KBM-7 (cell line): ENCODE measurements at regions not wholly inside any gene's neighbourhood (a gene's known extent, or its start where the extent isn't known, plus 50 kb on each side); places are given as distances from the start of the nearest gene placed in this dataset.

Experiments used
- DNase-seq: peaks from one replicate; pipeline ENCODE4 v3.0.0-alpha.2; 2015
- in situ Hi-C: fragments of 300-500 bp; cut with MboI; formaldehyde crosslinking; loops from 2 replicates; pipeline ENCODE4 v1.14.3; 2020; ENCODE audit warnings: low sequenced_read_pairs, low pct_unique_long_range_greater_than_20kb, mixed read lengths

- DNase-seq: no peak
- in situ Hi-C loops: loop anchor here (25.0 kb wide), 1 partner anchor 484 kb away; the partner anchor contains the start of gene WNT9A
These were observed 109.6 kb upstream of the ZNF678 start for GRCh38 chr1:227453631-227454355.

- in situ Hi-C loops: loop anchor here (25.0 kb wide), 1 partner anchor 485 kb away; the partner anchor contains the start of gene WNT9A
- DNase-seq: no peak
These were observed 111.4 kb upstream of the ZNF678 start for GRCh38 chr1:227451954-227452353.

DNA sequence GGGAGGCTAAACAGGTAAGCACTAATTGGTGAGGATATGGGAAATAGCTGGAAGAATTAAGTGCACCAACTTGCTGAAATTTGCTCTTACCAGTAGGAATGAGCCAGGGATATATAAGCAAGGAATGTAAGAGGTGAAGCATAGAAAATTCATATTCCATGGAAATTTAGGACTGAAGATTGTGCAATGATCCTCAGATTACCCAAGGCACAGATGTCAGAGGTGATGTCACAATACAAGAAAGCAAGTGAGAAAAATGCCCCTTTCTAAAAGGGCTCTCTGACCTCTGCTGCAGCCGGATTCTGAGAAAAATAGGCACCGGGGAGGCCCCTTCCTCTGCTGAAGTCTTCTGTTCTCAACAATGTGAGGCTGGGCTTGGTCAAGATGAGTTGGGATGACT lies 112.3 kb upstream of the ZNF678 start:
- in situ Hi-C loops: loop anchor here (25.0 kb wide), 1 partner anchor 486 kb away; the partner anchor contains the start of gene WNT9A
- DNase-seq: no peak

- no peak for DNase-seq
- in situ Hi-C loops: loop anchor here (25.0 kb wide), 1 partner anchor 487 kb away; the partner anchor contains the start of gene WNT9A
These were observed 112.9 kb upstream of the ZNF678 start for GRCh38 chr1:227450489-227450888.

DNA sequence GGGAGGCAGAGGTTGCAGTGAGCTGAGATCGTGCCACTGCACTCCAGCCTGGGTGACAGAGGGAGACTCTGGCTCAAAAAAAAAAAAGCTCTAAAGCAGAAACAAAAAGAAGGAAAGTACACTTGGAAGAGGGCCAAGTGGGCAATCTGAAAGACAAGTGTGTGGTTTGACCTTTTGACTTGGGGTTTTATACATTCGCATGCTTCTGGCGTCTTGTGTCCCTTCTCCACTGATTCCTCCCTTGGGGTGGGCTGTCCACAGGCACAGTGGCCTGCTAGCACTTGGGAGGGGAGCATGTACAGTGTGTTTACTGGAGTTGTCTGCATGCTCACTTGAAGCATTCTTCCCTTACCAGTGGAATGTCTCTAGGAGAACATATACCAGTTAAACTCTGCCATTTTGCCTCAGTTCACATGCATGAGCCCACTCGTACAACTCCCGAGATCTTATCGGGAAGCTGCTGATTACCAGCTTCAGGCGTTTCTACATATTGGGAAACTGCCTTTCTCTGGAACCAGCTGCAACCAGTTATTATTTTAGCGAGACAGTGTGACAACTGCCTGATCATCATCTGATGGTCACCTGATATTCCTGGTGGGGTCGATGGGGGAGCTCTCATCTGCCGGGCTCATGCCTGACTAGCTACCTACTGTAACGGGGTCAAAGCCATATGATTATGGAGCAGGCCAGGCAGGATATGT lies 113.5 kb upstream of the ZNF678 start:
- peak; percentile 18 for DNase-seq
- in situ Hi-C loops: loop anchor here (25.0 kb wide), 2 partner anchors 487 to 838 kb away; partner anchors contain the start of gene WNT9A

DNA sequence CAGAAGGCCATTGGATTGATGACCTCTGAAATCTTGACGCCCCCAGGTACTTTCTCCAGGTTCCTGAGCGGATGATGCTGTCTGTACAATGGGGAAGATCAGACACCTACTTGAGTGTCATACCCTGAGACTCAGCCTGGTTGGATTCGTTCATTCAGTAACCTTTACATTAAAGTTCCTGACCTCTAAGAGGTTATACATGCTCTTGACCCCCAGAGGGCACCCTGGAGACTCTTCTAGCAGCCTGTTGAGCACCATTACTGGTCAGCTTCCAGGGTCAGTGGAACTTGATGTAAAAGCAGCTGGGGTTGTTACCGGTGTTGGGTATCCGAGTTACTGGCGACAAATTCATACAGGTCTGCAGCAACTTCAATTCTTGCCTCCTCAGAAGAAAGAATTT lies 114.3 kb upstream of the ZNF678 start:
- peak; percentile 47 for DNase-seq
- in situ Hi-C loops: loop anchor here (25.0 kb wide), 1 partner anchor 837 kb away; no protein-coding TSS in a partner anchor

GRCh38 chr1:227447531-227447990 lies 115.8 kb upstream of the ZNF678 start:
- in situ Hi-C loops: loop anchor here (25.0 kb wide), 1 partner anchor 835 kb away; no protein-coding TSS in a partner anchor
- DNase-seq: no peak

- in situ Hi-C loops: loop anchor here (25.0 kb wide), 1 partner anchor 833 kb away; no protein-coding TSS in a partner anchor
- DNase-seq: no peak
These were observed 117.6 kb upstream of the ZNF678 start for GRCh38 chr1:227445746-227446145.

DNA sequence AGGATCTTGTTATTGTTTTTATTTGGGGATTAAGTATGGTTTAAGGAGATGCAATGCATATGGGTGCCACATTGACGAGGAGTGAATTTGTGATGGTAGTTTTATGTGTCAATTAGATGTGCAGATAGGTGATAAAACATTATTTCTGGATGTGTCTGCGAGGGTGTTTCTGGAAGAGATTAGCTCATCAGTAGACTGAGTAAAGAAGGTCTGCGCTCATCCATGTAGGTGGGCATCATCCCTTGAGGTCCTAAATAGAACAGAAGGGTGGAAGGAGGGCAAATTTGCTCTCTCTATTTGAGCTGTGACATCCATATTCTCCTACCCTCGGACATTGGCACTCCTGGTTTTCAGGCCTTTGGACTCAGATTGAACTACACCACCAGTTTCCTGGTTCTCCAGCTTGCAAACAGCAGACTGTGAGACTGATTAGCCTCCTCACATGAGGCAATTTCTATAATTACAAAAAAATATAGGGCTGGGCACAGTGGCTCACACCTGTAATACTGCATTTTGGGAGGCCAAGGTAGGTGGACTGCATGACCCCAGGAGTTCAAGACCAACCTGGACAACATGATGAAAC lies 118.2 kb upstream of the ZNF678 start:
- in situ Hi-C loops: loop anchor here (25.0 kb wide), 1 partner anchor 833 kb away; no protein-coding TSS in a partner anchor
- DNase-seq: no peak

- in situ Hi-C loops: loop anchor here (25.0 kb wide), 1 partner anchor 828 kb away; no protein-coding TSS in a partner anchor
These were observed 121.9 kb upstream of the CDC42BPA start for GRCh38 chr1:227440182-227440581.

DNA sequence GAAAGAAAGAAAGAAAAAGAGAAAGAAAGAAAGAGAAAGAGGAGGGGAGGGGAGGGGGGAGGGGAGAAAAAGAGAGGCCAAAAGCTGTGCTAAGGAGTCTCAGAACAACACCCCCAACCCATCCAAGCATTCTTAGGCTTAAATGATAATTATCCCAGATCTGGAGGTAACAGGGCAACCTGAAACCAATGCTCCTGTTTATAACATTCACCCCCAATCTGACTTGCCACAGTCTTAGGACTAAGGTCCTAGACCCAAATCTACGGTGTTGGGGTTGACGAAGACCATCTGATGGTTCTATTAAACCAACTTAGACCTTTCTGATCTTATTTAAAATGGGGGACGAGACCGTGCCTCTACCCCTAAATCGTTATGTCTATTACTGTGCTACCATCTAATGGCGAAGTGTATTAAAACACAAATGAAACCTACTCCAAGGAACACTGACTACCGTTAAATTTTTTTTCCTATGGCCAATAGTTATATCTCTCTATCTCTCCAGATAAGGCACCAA lies 119.3 kb upstream of the CDC42BPA start:
- peak; percentile 70 for DNase-seq
- in situ Hi-C loops: loop anchor here (25.0 kb wide), 1 partner anchor 825 kb away; no protein-coding TSS in a partner anchor

More at GRCh38 chr1:227440182-227440581, 121.9 kb upstream of the CDC42BPA start:
- no peak for DNase-seq

- DNase-seq: no peak
- in situ Hi-C loops: loop anchor here (25.0 kb wide), 1 partner anchor 823 kb away; no protein-coding TSS in a partner anchor
These were observed 116.6 kb upstream of the CDC42BPA start for GRCh38 chr1:227434808-227435444.

DNA sequence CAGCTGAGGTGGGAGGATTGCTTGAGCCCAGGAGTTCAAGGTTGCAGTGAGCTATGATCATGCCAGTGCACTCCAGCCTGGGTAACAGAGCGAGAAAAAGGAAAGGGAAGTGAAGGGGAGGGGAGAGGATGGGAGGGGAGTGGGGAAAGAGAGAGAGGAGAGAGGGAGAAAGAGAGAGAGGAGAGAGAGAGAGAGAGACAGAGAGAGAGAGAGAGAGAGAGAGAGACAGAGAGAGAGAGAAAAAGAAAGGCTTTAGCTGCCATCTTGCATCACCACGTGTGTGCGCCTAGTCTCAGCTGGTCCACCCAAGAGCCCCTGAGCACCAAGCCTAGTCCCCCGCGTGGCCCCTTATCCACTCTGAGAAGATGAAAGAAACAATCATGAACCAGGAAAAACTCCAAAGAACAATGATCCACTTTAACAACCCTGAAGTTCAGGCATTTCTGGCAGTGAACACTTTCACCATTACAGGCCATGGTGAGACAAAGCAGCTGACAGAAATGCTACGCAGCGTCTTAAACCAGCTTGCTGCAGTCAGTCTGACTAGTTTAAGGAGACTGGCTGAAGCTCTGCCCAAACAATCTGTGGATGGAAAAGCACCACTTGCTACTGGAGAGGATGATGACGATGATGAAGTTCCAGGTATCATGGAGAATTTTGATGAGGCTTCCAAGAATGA lies 115.5 kb upstream of the CDC42BPA start:
- in situ Hi-C loops: loop anchor here (25.0 kb wide), 1 partner anchor 822 kb away; no protein-coding TSS in a partner anchor
- no peak for DNase-seq

- no peak for DNase-seq
- in situ Hi-C loops: loop anchor here (25.0 kb wide), 1 partner anchor 821 kb away; no protein-coding TSS in a partner anchor
These were observed 114.7 kb upstream of the CDC42BPA start for GRCh38 chr1:227432981-227433380.

DNA sequence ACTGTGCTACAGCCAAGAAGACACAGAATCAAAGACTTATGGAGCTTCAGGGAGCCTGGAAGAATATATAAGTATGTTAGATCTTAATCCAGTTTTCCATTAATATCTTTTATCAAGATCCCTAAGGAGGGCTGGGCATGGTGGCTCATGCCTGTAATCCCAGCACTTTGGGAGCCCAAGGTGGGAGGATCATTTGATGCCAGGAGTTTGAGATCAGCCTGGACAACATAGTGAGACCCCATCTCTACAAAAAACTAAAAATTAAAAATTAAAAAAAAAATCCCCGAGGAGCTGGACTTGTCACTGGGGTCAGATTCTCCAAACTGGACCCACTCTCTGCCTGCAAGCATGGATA lies 113.9 kb upstream of the CDC42BPA start:
- DNase-seq: no peak
- in situ Hi-C loops: loop anchor here (25.0 kb wide), 1 partner anchor 820 kb away; no protein-coding TSS in a partner anchor

- in situ Hi-C loops: loop anchor here (25.0 kb wide), 1 partner anchor 817 kb away; no protein-coding TSS in a partner anchor
- no peak for DNase-seq
These were observed 111.4 kb upstream of the CDC42BPA start for GRCh38 chr1:227429447-227430359.

DNA sequence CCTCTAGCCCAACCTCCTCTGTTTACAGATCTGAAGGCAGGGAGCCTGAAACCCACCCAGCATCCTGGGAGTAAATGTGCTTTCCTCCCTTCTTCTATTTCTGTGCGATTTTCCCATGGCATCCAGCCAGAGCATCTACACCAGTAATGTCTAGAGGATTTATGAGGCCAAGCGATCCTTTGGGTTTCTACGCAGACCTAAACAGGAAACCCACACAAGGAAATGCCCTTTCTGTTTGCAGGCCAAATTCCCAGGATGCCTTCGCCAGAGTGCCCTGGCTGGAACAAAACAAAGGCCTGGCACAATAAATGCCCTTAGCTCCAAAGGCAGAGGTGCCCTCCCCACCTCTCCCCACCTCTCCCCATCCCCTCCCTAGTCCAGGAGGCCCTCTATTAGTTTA lies 110.5 kb upstream of the CDC42BPA start:
- DNase-seq: peak; percentile 15
- in situ Hi-C loops: loop anchor here (25.0 kb wide), 1 partner anchor 817 kb away; no protein-coding TSS in a partner anchor
